ENCODE measurements at regions not wholly inside any gene's neighbourhood (a gene's known extent, or its start where the extent isn't known, plus 50 kb on each side); places are given as distances from the start of the nearest gene placed in this dataset.

- H3K4me1 Mint-ChIP-seq: peaks cover 12 to 16% of the 10 kb centered on the region in 2 experiments
- Histone ChIP-seq H2BK120ac (ENCODE audit: low read depth, low read length, poor library complexity, severe bottlenecking) (no peak overlapping the region), H3K56ac (ENCODE audit: insufficient read length, low read depth, low read length) (no peak overlapping the region), H3K27me3 (ENCODE audit: insufficient read depth, low read length) (peaks cover 5% of the 10 kb centered on the region; the same call in 1 of the 2 replicates), H3K14ac (ENCODE audit: insufficient read depth, low read length) (no peak overlapping the region), H3K23ac (ENCODE audit: insufficient read length, low read depth, low read length) (no peak overlapping the region), H4K8ac (replicated peaks; ENCODE audit: insufficient read length, low read depth, low read length) (no peak overlapping the region), H3K4ac (ENCODE audit: low read depth, low read length) (no peak overlapping the region), H3K27ac (ENCODE audit: insufficient read length, low read depth, low read length) (no peak overlapping the region), H2BK20ac (ENCODE audit: low read depth, low read length, poor library complexity, severe bottlenecking) (no peak overlapping the region), H3K18ac (ENCODE audit: insufficient read length, low read depth, low read length) (no peak overlapping the region), H3K79me2 (ENCODE audit: insufficient read depth, low read length) (no peaks in the 10 kb centered on the region), H2BK12ac (ENCODE audit: insufficient read length, low read depth, low read length) (no peak overlapping the region), H2BK15ac (ENCODE audit: low read depth, low read length) (no peak overlapping the region), H3K9ac (ENCODE audit: extremely low read depth, insufficient read length, low read length) (no peak overlapping the region), H4K20me1 (ENCODE audit: control insufficient read depth, insufficient read depth, insufficient read length) (no peaks in the 10 kb centered on the region), H3K23me2 (ENCODE audit: insufficient read length, low read depth, low read length, poor library complexity, severe bottlenecking) (no peaks in the 10 kb centered on the region), H2BK5ac (ENCODE audit: insufficient read length, low read length) (no peak overlapping the region), H2AK5ac (ENCODE audit: insufficient read length, low read length) (no peak overlapping the region), H4K5ac (ENCODE audit: insufficient read length, low read depth, low read length) (no peak overlapping the region), H2AFZ (ENCODE audit: low read length) (no peak overlapping the region), H3T11ph (ENCODE audit: low read length) (no peak overlapping the region), H3K79me1 (ENCODE audit: insufficient read depth, low read depth, low read length, poor library complexity, severe bottlenecking) (no peaks in the 10 kb centered on the region), H4K91ac (ENCODE audit: insufficient read length, low read depth, low read length) (no peak overlapping the region), H3K4me2 (ENCODE audit: insufficient read depth, insufficient read length, low read length) (no peak overlapping the region), H3K4me1 (ENCODE audit: insufficient read depth, low read length) (no peaks in the 10 kb centered on the region), H3K9me3 (ENCODE audit: control insufficient read depth, low read depth, low read length) (no peaks in the 10 kb centered on the region)
- peaks cover 5% of the 10 kb centered on the region; the same call in 1 of the 2 replicates for H3K27me3 Mint-ChIP-seq (ENCODE audit: low read depth)
- no peak for TF ChIP-seq CTCF (conservative IDR thresholded peaks at IDR 0.05)
- DNase-seq: no peak
- WGBS (ENCODE audit: extremely low coverage, insufficient read length, low lambda C conversion rate): no CpG with 5 or more reads among the region's 1 CpG
- no peaks in the 10 kb centered on the region for H3K36me3 Mint-ChIP-seq (ENCODE audit: insufficient read depth in 1 of 3, low read depth in 3 of 3)
- H3K4me3 Mint-ChIP-seq: no peak overlapping the region
- H3K27ac Mint-ChIP-seq: no peak overlapping the region
- peaks cover 0 to 5% of the 10 kb centered on the region in 2 experiments; a peak in 1 of 5 replicates for H3K9me3 Mint-ChIP-seq
These were observed 622.1 kb upstream of the ARGLU1 start for GRCh38 chr13:107190065-107190464.

Measured in H9 (cell line).